ENCODE measurements at regions not wholly inside any gene's neighbourhood (a gene's known extent, or its start where the extent isn't known, plus 50 kb on each side); places are given as distances from the start of the nearest gene placed in this dataset.

GRCh38 chr1:228960705-228961104 is 225.4 kb downstream of the RHOU start:
- TF ChIP-seq CTCF (conservative IDR thresholded peaks at IDR 0.05) (no peak), ZFX (IDR thresholded peaks at IDR 0.05) (no peak)

Measured in C4-2B (cell line).